ENCODE measurements at regions not wholly inside any gene's neighbourhood (a gene's known extent, or its start where the extent isn't known, plus 50 kb on each side); places are given as distances from the start of the nearest gene placed in this dataset.

- H3K27me3 Mint-ChIP-seq (ENCODE audit: unreplicated experiment) = no peaks in the 10 kb centered on the region
- no peaks in the 10 kb centered on the region for H3K36me3 Mint-ChIP-seq (ENCODE audit: unreplicated experiment)
- peaks cover 38% of the 10 kb centered on the region for H3K9me3 Mint-ChIP-seq (ENCODE audit: unreplicated experiment)
- TF ChIP-seq, protein P1, sequence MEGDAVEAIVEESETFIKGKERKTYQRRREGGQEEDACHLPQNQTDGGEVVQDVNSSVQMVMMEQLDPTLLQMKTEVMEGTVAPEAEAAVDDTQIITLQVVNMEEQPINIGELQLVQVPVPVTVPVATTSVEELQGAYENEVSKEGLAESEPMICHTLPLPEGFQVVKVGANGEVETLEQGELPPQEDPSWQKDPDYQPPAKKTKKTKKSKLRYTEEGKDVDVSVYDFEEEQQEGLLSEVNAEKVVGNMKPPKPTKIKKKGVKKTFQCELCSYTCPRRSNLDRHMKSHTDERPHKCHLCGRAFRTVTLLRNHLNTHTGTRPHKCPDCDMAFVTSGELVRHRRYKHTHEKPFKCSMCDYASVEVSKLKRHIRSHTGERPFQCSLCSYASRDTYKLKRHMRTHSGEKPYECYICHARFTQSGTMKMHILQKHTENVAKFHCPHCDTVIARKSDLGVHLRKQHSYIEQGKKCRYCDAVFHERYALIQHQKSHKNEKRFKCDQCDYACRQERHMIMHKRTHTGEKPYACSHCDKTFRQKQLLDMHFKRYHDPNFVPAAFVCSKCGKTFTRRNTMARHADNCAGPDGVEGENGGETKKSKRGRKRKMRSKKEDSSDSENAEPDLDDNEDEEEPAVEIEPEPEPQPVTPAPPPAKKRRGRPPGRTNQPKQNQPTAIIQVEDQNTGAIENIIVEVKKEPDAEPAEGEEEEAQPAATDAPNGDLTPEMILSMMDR (IDR thresholded peaks at IDR 0.05; ENCODE audit: partially characterized antibody, unreplicated experiment) = no peak
- no peak overlapping the region for H3K27ac Mint-ChIP-seq (ENCODE audit: unreplicated experiment)
- H3K4me3 Mint-ChIP-seq (ENCODE audit: unreplicated experiment) = no peak overlapping the region
- no peak for DNase-seq
- H3K4me1 Mint-ChIP-seq (ENCODE audit: low read depth, unreplicated experiment) = no peaks in the 10 kb centered on the region
Observed at GRCh38 chr7:153934048-153934447, 118.2 kb upstream of the DPP6 start.

GRCh38 chr7:153934629-153935028 is 117.6 kb upstream of the DPP6 start:
- DNase-seq = no peak
- TF ChIP-seq, protein P1 (IDR thresholded peaks at IDR 0.05; ENCODE audit: partially characterized antibody, unreplicated experiment) = no peak
- Mint-ChIP-seq H3K36me3 (ENCODE audit: unreplicated experiment) (no peaks in the 10 kb centered on the region), H3K27ac (ENCODE audit: unreplicated experiment) (no peak overlapping the region), H3K4me3 (ENCODE audit: unreplicated experiment) (no peak overlapping the region), H3K27me3 (ENCODE audit: unreplicated experiment) (no peaks in the 10 kb centered on the region), H3K9me3 (ENCODE audit: unreplicated experiment) (peaks cover 38% of the 10 kb centered on the region), H3K4me1 (ENCODE audit: low read depth, unreplicated experiment) (no peaks in the 10 kb centered on the region)

GRCh38 chr7:153935095-153935494 is 117.1 kb upstream of the DPP6 start:
- TF ChIP-seq, protein P1 (IDR thresholded peaks at IDR 0.05; ENCODE audit: partially characterized antibody, unreplicated experiment) = no peak
- Mint-ChIP-seq H3K9me3 (ENCODE audit: unreplicated experiment) (peaks cover 38% of the 10 kb centered on the region), H3K36me3 (ENCODE audit: unreplicated experiment) (no peaks in the 10 kb centered on the region), H3K27me3 (ENCODE audit: unreplicated experiment) (no peaks in the 10 kb centered on the region), H3K27ac (ENCODE audit: unreplicated experiment) (no peak overlapping the region), H3K4me1 (ENCODE audit: low read depth, unreplicated experiment) (no peaks in the 10 kb centered on the region), H3K4me3 (ENCODE audit: unreplicated experiment) (no peak overlapping the region)
- no peak for DNase-seq

- peaks cover 35% of the 10 kb centered on the region for H3K9me3 Mint-ChIP-seq (ENCODE audit: unreplicated experiment)
Observed at GRCh38 chr7:153938451-153938850, 113.7 kb upstream of the DPP6 start.

DNA sequence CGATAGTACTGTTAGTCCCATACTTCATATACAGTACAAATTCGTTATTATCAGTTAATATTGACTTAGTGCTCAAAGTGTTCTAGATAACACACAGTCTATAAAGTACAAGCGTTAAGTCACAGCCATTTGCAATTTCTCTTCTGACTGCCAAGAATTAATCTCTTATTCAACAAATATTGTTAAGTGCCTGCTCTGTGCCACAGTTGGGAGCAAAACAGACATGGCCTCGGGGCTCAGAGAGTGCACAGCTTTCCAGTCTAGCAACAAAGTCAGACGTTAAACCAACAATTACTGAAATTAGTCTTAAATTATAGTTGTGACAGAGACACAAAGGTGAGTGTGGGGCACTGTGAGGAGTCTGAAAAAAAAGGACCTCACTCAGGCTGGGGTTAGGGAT is 113.0 kb upstream of the DPP6 start:
- Mint-ChIP-seq H3K4me1 (ENCODE audit: low read depth, unreplicated experiment) (no peaks in the 10 kb centered on the region), H3K36me3 (ENCODE audit: unreplicated experiment) (peaks cover 9% of the 10 kb centered on the region), H3K4me3 (ENCODE audit: unreplicated experiment) (no peak overlapping the region), H3K27me3 (ENCODE audit: unreplicated experiment) (peaks cover 2% of the 10 kb centered on the region), H3K27ac (ENCODE audit: unreplicated experiment) (no peak overlapping the region), H3K9me3 (ENCODE audit: unreplicated experiment) (peaks cover 33% of the 10 kb centered on the region)
- DNase-seq = no peak
- TF ChIP-seq, protein P1 (IDR thresholded peaks at IDR 0.05; ENCODE audit: partially characterized antibody, unreplicated experiment) = no peak

More at GRCh38 chr7:153938451-153938850, 113.7 kb upstream of the DPP6 start:
- peaks cover 2% of the 10 kb centered on the region for H3K27me3 Mint-ChIP-seq (ENCODE audit: unreplicated experiment)
- DNase-seq = no peak
- H3K36me3 Mint-ChIP-seq (ENCODE audit: unreplicated experiment) = peaks cover 5% of the 10 kb centered on the region
- TF ChIP-seq, protein P1 (IDR thresholded peaks at IDR 0.05; ENCODE audit: partially characterized antibody, unreplicated experiment) = no peak
- H3K4me3 Mint-ChIP-seq (ENCODE audit: unreplicated experiment) = no peak overlapping the region
- H3K4me1 Mint-ChIP-seq (ENCODE audit: low read depth, unreplicated experiment) = no peaks in the 10 kb centered on the region
- no peak overlapping the region for H3K27ac Mint-ChIP-seq (ENCODE audit: unreplicated experiment)
